Hepatocyte (in vitro differentiated cells): ENCODE measurements at regions not wholly inside any gene's neighbourhood (a gene's known extent, or its start where the extent isn't known, plus 50 kb on each side); places are given as distances from the start of the nearest gene placed in this dataset.

ENCODE experiments used
- DNase-seq: peaks from one replicate; pipeline ENCODE4 v3.0.0-alpha.2; 2016; ENCODE audit warnings: low spot score
- H2AFZ ChIP-seq: fragments of 200-600 bp; sonication (generic); 2 replicates; pipeline ENCODE4 v1.6.0; 2016; ENCODE audit warnings: antibody characterized with exemption, mild to moderate bottlenecking
- H3K27ac ChIP-seq: fragments of 200-600 bp; sonication (generic); 2 replicates; pipeline ENCODE4 v1.5.1; 2016; ENCODE audit warnings: mild to moderate bottlenecking
- H3K27me3 ChIP-seq: fragments of 200-600 bp; sonication (generic); 2 replicates; pipeline ENCODE4 v1.6.1; 2016
- H3K36me3 ChIP-seq: fragments of 200-600 bp; sonication (generic); replicated peaks from 2 replicates; pipeline ENCODE4 v1.5.1; 2016; ENCODE audit warnings: low read depth; ENCODE audit not compliant: insufficient read depth
- H3K4me1 ChIP-seq: fragments of 200-600 bp; sonication (generic); 2 replicates; pipeline ENCODE4 v1.5.1; 2016; ENCODE audit warnings: mild to moderate bottlenecking, moderate library complexity; ENCODE audit not compliant: insufficient read depth
- H3K4me2 ChIP-seq: fragments of 200-600 bp; sonication (generic); 2 replicates; pipeline ENCODE4 v1.6.0; 2016
- H3K4me3 ChIP-seq: fragments of 200-600 bp; sonication (generic); 2 replicates; pipeline ENCODE4 v1.5.1; 2016; ENCODE audit warnings: mild to moderate bottlenecking
- H3K79me2 ChIP-seq: fragments of 200-600 bp; sonication (generic); 2 replicates; pipeline ENCODE4 v1.6.0; 2017; ENCODE audit warnings: mild to moderate bottlenecking
- H3K9me2 ChIP-seq: fragments of 200-600 bp; sonication (generic); replicated peaks from 2 replicates; pipeline ENCODE4 v1.6.0; 2017; ENCODE audit warnings: mild to moderate bottlenecking; ENCODE audit not compliant: insufficient read depth
- H3K9me3 ChIP-seq: fragments of 200-600 bp; sonication (generic); 2 replicates; pipeline ENCODE4 v1.5.1; 2016; ENCODE audit warnings: low read depth, mild to moderate bottlenecking
- H4K20me1 ChIP-seq: fragments of 200-600 bp; sonication (generic); 2 replicates; pipeline ENCODE4 v1.6.0; 2016; ENCODE audit warnings: mild to moderate bottlenecking; ENCODE audit not compliant: insufficient read depth, poor library complexity, severe bottlenecking
- EZH2 ChIP-seq: fragments of 200-600 bp; sonication (generic); IDR thresholded peaks from 2 replicates; pipeline ENCODE4 v1.6.1; 2016; ENCODE audit warnings: antibody characterized with exemption, mild to moderate bottlenecking, borderline replicate concordance
- EZH2phosphoT487 ChIP-seq: fragments of 200-600 bp; sonication (generic); IDR thresholded peaks from one replicate; pipeline ENCODE4 v1.6.1; 2018; ENCODE audit warnings: antibody characterized with exemption, mild to moderate bottlenecking, low read depth, moderate library complexity; ENCODE audit not compliant: unreplicated experiment, severe bottlenecking
- WGBS: methylation state at CpG from one replicate; pipeline ENCODE4 v1.1.6; 2016; ENCODE audit warnings: low lambda C conversion rate; ENCODE audit errors: missing lambda C conversion rate; 5-methylcytosine and 5-hydroxymethylcytosine counted together
- TF ChIP-seq, protein P1 (sequence below): fragments of 200-600 bp; sonication (generic); IDR thresholded peaks from 2 replicates; pipeline ENCODE4 v1.5.1; 2016; ENCODE audit warnings: antibody characterized with exemption, mild to moderate bottlenecking; ENCODE audit not compliant: poor library complexity

DNA sequence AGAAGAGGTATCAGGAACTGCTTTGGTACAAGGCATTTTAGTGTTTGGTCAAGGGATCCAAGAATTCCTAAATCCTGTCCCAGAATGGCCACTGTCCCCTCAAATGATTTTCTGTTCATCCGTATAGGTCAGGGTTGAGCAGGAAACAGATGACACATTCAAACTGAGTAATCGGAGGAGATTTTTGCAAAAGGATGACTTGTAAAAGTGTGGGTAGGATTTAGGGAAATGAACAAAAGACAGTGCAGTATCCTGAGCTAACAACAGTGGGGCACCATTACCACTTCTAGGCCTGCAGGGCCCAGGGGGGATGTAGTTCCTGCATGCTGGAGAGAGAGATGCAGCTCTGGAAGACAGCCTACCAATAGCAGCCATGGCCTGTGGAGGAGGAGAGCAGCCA lies 290.1 kb downstream of the ZSWIM6 start:
- H3K27ac ChIP-seq, result no peak overlapping the region
- H3K9me2 ChIP-seq, result no peaks in the 10 kb centered on the region
- DNase-seq, result no peak
- no peak overlapping the region for H3K4me3 ChIP-seq
- no peaks in the 10 kb centered on the region for H3K9me3 ChIP-seq
- H2AFZ ChIP-seq, result no peak overlapping the region
- no peaks in the 10 kb centered on the region for H4K20me1 ChIP-seq
- no peak overlapping the region for H3K4me2 ChIP-seq
- TF ChIP-seq, protein P1, sequence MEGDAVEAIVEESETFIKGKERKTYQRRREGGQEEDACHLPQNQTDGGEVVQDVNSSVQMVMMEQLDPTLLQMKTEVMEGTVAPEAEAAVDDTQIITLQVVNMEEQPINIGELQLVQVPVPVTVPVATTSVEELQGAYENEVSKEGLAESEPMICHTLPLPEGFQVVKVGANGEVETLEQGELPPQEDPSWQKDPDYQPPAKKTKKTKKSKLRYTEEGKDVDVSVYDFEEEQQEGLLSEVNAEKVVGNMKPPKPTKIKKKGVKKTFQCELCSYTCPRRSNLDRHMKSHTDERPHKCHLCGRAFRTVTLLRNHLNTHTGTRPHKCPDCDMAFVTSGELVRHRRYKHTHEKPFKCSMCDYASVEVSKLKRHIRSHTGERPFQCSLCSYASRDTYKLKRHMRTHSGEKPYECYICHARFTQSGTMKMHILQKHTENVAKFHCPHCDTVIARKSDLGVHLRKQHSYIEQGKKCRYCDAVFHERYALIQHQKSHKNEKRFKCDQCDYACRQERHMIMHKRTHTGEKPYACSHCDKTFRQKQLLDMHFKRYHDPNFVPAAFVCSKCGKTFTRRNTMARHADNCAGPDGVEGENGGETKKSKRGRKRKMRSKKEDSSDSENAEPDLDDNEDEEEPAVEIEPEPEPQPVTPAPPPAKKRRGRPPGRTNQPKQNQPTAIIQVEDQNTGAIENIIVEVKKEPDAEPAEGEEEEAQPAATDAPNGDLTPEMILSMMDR, result no peak
- no peak for TF ChIP-seq EZH2
- TF ChIP-seq EZH2phosphoT487, result no peak
- H3K27me3 ChIP-seq, result no peaks in the 10 kb centered on the region
- no peaks in the 10 kb centered on the region for H3K36me3 ChIP-seq
- no peaks in the 10 kb centered on the region for H3K4me1 ChIP-seq
- 100% methylated on average over 2 of the region's 2 CpGs for WGBS
- H3K79me2 ChIP-seq, result no peaks in the 10 kb centered on the region

DNA sequence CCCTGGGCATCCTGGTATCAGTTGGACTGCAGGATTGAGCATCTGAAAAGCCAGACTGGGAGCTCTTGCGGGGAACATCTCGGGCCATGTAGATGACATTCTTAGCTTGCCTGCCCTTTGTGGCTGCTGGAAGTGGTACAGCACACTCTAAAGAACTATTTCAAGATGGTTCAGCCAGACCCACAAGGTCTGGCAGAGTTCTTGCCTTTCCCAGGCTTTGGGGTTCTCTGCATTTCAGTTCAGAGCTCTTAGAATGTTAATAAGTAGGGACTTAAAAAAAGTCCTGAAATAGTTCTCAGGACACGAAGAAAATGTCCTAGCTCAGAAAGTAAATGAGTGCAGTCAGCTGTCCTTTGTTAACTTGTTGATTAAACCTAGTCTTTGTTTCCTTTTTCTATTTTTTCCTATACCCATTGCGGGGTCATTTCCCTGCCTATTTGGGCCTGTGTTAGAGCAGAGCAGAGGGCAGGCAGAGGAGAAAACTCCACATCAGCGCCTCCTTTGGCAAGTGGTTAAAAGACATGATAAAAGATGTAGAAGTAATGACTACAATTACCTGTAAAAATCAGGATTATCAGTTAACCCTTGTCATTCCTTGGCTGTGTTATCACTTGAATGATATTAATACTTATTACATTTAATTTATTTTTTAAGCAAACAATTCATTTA lies 291.5 kb downstream of the ZSWIM6 start:
- WGBS, result 69% methylated on average over 5 of the region's 5 CpGs
- H3K27me3 ChIP-seq, result no peaks in the 10 kb centered on the region
- no peak overlapping the region for H3K27ac ChIP-seq
- TF ChIP-seq EZH2phosphoT487, result no peak
- no peak for TF ChIP-seq EZH2
- TF ChIP-seq, protein P1, result peak; percentile 18
- no peaks in the 10 kb centered on the region for H3K36me3 ChIP-seq
- no peaks in the 10 kb centered on the region for H3K79me2 ChIP-seq
- no peaks in the 10 kb centered on the region for H4K20me1 ChIP-seq
- H3K9me2 ChIP-seq, result no peaks in the 10 kb centered on the region
- no peak overlapping the region for H2AFZ ChIP-seq
- no peak overlapping the region for H3K4me3 ChIP-seq
- no peaks in the 10 kb centered on the region for H3K4me1 ChIP-seq
- no peaks in the 10 kb centered on the region for H3K9me3 ChIP-seq
- no peak overlapping the region for H3K4me2 ChIP-seq
- DNase-seq, result no peak

DNA sequence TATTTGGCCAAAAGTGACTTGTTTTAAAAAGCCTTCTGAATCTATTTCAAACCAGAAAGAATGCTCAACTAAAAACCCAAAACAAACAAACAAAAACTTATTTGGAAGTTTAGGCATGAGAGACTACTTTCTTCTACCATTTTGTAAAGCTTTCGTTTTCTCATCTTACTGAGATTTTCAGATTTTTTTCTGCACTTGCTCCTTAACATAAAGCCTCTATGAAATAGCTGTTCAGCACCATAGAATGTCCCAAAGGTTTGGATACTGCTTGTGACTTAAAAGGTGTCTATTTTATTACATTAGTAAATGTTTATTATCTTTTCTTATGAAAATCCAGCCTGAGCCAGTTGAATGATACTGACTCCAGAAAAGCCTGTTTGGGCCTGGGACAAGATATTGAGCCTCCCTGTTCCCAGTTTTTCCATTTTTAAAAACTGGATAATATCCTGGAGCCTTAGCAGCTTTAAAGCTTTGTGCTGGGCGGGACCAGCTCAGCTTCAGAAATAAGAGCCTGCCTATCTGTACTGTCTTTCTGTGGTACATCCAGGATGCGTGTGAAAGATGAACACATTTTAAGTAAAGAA lies 292.6 kb downstream of the ZSWIM6 start:
- Histone ChIP-seq H3K9me3 (no peaks in the 10 kb centered on the region), H3K27me3 (no peaks in the 10 kb centered on the region), H2AFZ (peak overlapping the region; percentile 99), H3K4me2 (peak overlapping the region; percentile 85), H4K20me1 (no peaks in the 10 kb centered on the region), H3K4me3 (no peak overlapping the region), H3K9me2 (no peaks in the 10 kb centered on the region), H3K79me2 (no peaks in the 10 kb centered on the region), H3K27ac (no peak overlapping the region), H3K36me3 (no peaks in the 10 kb centered on the region), H3K4me1 (no peaks in the 10 kb centered on the region)
- WGBS, result 73% methylated on average over 3 of the region's 3 CpGs
- DNase-seq, result no peak
- TF ChIP-seq, protein P1, result no peak
- TF ChIP-seq EZH2, result no peak
- TF ChIP-seq EZH2phosphoT487, result no peak
